GM12878 (cell line): ENCODE measurements at regions not wholly inside any gene's neighbourhood (a gene's known extent, or its start where the extent isn't known, plus 50 kb on each side); places are given as distances from the start of the nearest gene placed in this dataset.
"Not testable (repeated sequence)": the region's sequence is repeated elsewhere in the genome, so short reads cannot be mapped to it uniquely, and the experiment has no call there.

Experiments used
- ATAC-seq: fragments of 200-7000 bp; cut with Tn5 transposase; 3 replicates; pipeline ENCODE4 v1.9.1; 2020; ENCODE audit warnings: mild to moderate bottlenecking, moderate library complexity
- BruUV-seq: library from RNA; stranded (reverse); fragments of 400-500 nt; replicated peaks from 2 replicates; lab custom pipeline; 2021; lab: Mats Ljungman, UMichigan
- CTCF ChIA-PET: fragments of 300-600 bp; sonication (Branson Sonifier 250); formaldehyde crosslinking; extraction: SDS; loops from one replicate; lab custom pipeline; 2021; ENCODE audit warnings: inconsistent platforms; lab: Yijun Ruan, JAX
- POLR2A ChIA-PET: fragments of 350-600 bp; formaldehyde crosslinking; extraction: SDS; loops from one replicate; lab custom pipeline; 2021; ENCODE audit warnings: inconsistent platforms; lab: Charles Lee
- RAD21 ChIA-PET: fragments of 300-600 bp; sonication (Branson Sonifier 250); formaldehyde crosslinking; loops from one replicate; lab custom pipeline; 2023; ENCODE audit warnings: antibody characterized with exemption; ENCODE audit not compliant: unreplicated experiment; lab: Charles Lee
- SMC1A ChIA-PET: fragments of 300-600 bp; sonication (Branson Sonifier 250); formaldehyde crosslinking; loops from one replicate; lab custom pipeline; 2023; ENCODE audit not compliant: unreplicated experiment, uncharacterized antibody; lab: Charles Lee
- DNase-seq: peaks from one replicate; pipeline ENCODE4 v3.0.0-alpha.2; 2011; ENCODE audit warnings: low read depth, low spot score
- FAIRE-seq: peaks from 3 replicates; lab custom pipeline; 2011; peaks lifted over from hg19 to GRCh38; lab: Jason Lieb, UNC
- H2AFZ ChIP-seq: 2 replicates; pipeline ENCODE4 v1.6.0; 2011; ENCODE audit warnings: low read depth, low read length, control low read depth; ENCODE audit not compliant: control insufficient read depth
- H3K27ac ChIP-seq: 2 replicates; pipeline ENCODE4 v1.5.1; 2011; ENCODE audit warnings: control low read depth; ENCODE audit not compliant: control insufficient read depth, insufficient read depth
- H3K27me3 ChIP-seq, 2 experiments: replicated peaks in 1 of 2; 2 replicates each; pipeline versions ENCODE4 v1.6.0 to v1.6.1; 2011; ENCODE audit warnings: low read length in 1 of 2; ENCODE audit not compliant: control insufficient read depth in 2 of 2, insufficient read depth in 2 of 2
- H3K36me3 ChIP-seq, 2 experiments: 2 replicates each; pipeline ENCODE4 v1.5.1; 2011; ENCODE audit warnings: low read length in 1 of 2; ENCODE audit not compliant: control insufficient read depth in 2 of 2, insufficient read depth in 2 of 2
- H3K4me1 ChIP-seq: 2 replicates; pipeline ENCODE4 v1.6.1; 2011; ENCODE audit warnings: mild to moderate bottlenecking, low read length, moderate library complexity, mixed read lengths; ENCODE audit not compliant: control insufficient read depth, insufficient read depth
- H3K4me2 ChIP-seq: 2 replicates; pipeline ENCODE4 v1.6.0; 2011; ENCODE audit warnings: control low read depth; ENCODE audit not compliant: control insufficient read depth, insufficient read depth
- H3K4me3 ChIP-seq: fragments of 200-600 bp; sonication (generic); 2 replicates; pipeline ENCODE4 v1.5.1; 2016
- H3K79me2 ChIP-seq: 2 replicates; pipeline ENCODE4 v1.6.0; 2011; ENCODE audit warnings: low read length; ENCODE audit not compliant: control insufficient read depth, insufficient read depth
- H3K9ac ChIP-seq: 2 replicates; pipeline ENCODE4 v1.8.0; 2011; ENCODE audit warnings: low read length, control low read depth, mixed read lengths; ENCODE audit not compliant: control insufficient read depth, insufficient read depth
- H3K9me3 ChIP-seq: replicated peaks from 3 replicates; pipeline ENCODE4 v1.5.1; 2011; ENCODE audit warnings: mild to moderate bottlenecking, low read length; ENCODE audit not compliant: control insufficient read depth, insufficient read depth
- H4K20me1 ChIP-seq: 2 replicates; pipeline ENCODE4 v1.6.0; 2011; ENCODE audit not compliant: control insufficient read depth, insufficient read depth
- E2F4 ChIP-seq: IDR thresholded peaks from 2 replicates; pipeline ENCODE4 v1.6.1; 2012; ENCODE audit warnings: low read depth, low read length, improper control_type of control experiment
- GABPA ChIP-seq: IDR thresholded peaks from 2 replicates; pipeline ENCODE4 v1.6.1; 2014; ENCODE audit warnings: antibody characterized with exemption, low read depth, mild to moderate bottlenecking, inconsistent platforms
- HSF1 ChIP-seq: fragments of 150-350 bp; IDR thresholded peaks from 2 replicates; pipeline ENCODE4 v1.6.1; 2014; ENCODE audit warnings: mild to moderate bottlenecking, low read depth, low read length
- IRF4 ChIP-seq: IDR thresholded peaks from 2 replicates; pipeline ENCODE4 v1.6.1; 2011; ENCODE audit warnings: low read depth, low read length
- RB1 ChIP-seq: fragments of 450-650 bp; formaldehyde crosslinking; IDR thresholded peaks from 2 replicates; pipeline ENCODE4 v1.6.1; 2017; ENCODE audit warnings: mild to moderate bottlenecking, borderline replicate concordance
- YY1 ChIP-seq: IDR thresholded peaks from 2 replicates; pipeline ENCODE4 v1.6.1; 2011; ENCODE audit warnings: low read depth, mild to moderate bottlenecking, low read length
- ZBTB33 ChIP-seq: fragments of 450-650 bp; IDR thresholded peaks from 2 replicates; pipeline ENCODE4 v1.6.1; 2017; ENCODE audit warnings: mild to moderate bottlenecking
- WGBS: methylation state at CpG from one replicate; pipeline ENCODE4 v1.1.6; 2016; ENCODE audit warnings: low lambda C conversion rate; ENCODE audit not compliant: insufficient replicate concordance, insufficient coverage; ENCODE audit errors: missing lambda C conversion rate; 5-methylcytosine and 5-hydroxymethylcytosine counted together
- in situ Hi-C: fragments of 300-500 bp; cut with MboI; formaldehyde crosslinking; loops from 9 replicates; pipeline ENCODE4 v1.14.3; 2018; ENCODE audit warnings: mixed read lengths
- intact Hi-C: fragments of 100-400 bp; cut with micrococcal nuclease; formaldehyde crosslinking; loops from one replicate; pipeline ENCODE4 v1.14.2; 2022; ENCODE audit not compliant: unreplicated experiment

- TF ChIP-seq GABPA (no peak), ZBTB33 (no peak)
Observed at GRCh38 chr16:65372171-65372570, 250.3 kb upstream of the CDH11 start (continued).

GRCh38 chr16:65365732-65366715 is 244.2 kb upstream of the CDH11 start:
- Histone ChIP-seq H4K20me1 (no peaks in the 10 kb centered on the region), H3K4me3 (no peak overlapping the region), H2AFZ (no peak overlapping the region), H3K27me3 (no peaks in the 10 kb centered on the region)
- intact Hi-C loops, result no loop called here
- FAIRE-seq (no peak), ATAC-seq (no peak)
- CTCF ChIA-PET, result no interaction called here
- WGBS, result 21% methylated on average over 9 of the region's 9 CpGs
- in situ Hi-C loops, result no loop called here
- no TSS peak for BruUV-seq
- TF ChIP-seq GABPA (no peak), IRF4 (no peak), YY1 (no peak), E2F4 (no peak), RB1 (no peak), HSF1 (no peak)
- TF ChIP-seq, all 136 proteins: peak for 0
- H3K9ac ChIP-seq, result no peak overlapping the region
- H3K4me2 ChIP-seq, result no peak overlapping the region
- no peaks in the 10 kb centered on the region for H3K79me2 ChIP-seq
- POLR2A ChIA-PET, result no interaction called here
- no peaks in the 10 kb centered on the region for H3K9me3 ChIP-seq
- SMC1A ChIA-PET, result no interaction called here
- no peak overlapping the region for H3K27ac ChIP-seq
- RAD21 ChIA-PET, result no interaction called here
- no peaks in the 10 kb centered on the region for H3K4me1 ChIP-seq
- no peaks in the 10 kb centered on the region for H3K36me3 ChIP-seq
- DNase-seq, result no peak

- POLR2A ChIA-PET, ATAC-seq, H4K20me1 ChIP-seq, in situ Hi-C loops, intact Hi-C loops, CTCF ChIA-PET, DNase-seq, H3K4me1 ChIP-seq, H3K27me3 ChIP-seq, BruUV-seq, RAD21 ChIA-PET, FAIRE-seq, H3K27ac ChIP-seq, H3K79me2 ChIP-seq, SMC1A ChIA-PET, H3K36me3 ChIP-seq, H3K9ac ChIP-seq, H3K4me3 ChIP-seq, H3K4me2 ChIP-seq, H2AFZ ChIP-seq, H3K9me3 ChIP-seq: not testable (repeated sequence)
- WGBS, result 54% methylated on average over 13 of the region's 14 CpGs
Observed at GRCh38 chr16:65356721-65357120, 234.9 kb upstream of the CDH11 start.
